GM23338 (cell line): ENCODE measurements at regions not wholly inside any gene's neighbourhood (a gene's known extent, or its start where the extent isn't known, plus 50 kb on each side); places are given as distances from the start of the nearest gene placed in this dataset.

Experiments
- ATAC-seq: fragments of 200-7000 bp; cut with Tn5 transposase; 3 replicates; pipeline ENCODE4 v1.9.1; 2020
- DNase-seq: peaks from one replicate; pipeline ENCODE4 v3.0.0-alpha.2; 2015; ENCODE audit warnings: low spot score
- H2AFZ ChIP-seq: fragments of 200-600 bp; sonication (generic); 2 replicates; pipeline ENCODE4 v1.8.0; 2016; ENCODE audit warnings: antibody characterized with exemption, mild to moderate bottlenecking, moderate library complexity
- H3F3A ChIP-seq: fragments of 200-600 bp; sonication (generic); replicated peaks from 2 replicates; pipeline ENCODE4 v1.8.0; 2017; ENCODE audit warnings: antibody characterized with exemption, mixed run types, low read depth
- H3K27ac ChIP-seq: fragments of 200-600 bp; sonication (generic); 2 replicates; pipeline ENCODE4 v1.6.1; 2016; ENCODE audit warnings: low read depth
- H3K27me3 ChIP-seq: fragments of 200-600 bp; sonication (generic); 2 replicates; pipeline ENCODE4 v1.8.0; 2016; ENCODE audit warnings: mild to moderate bottlenecking, mixed run types, moderate library complexity; ENCODE audit not compliant: insufficient read depth
- H3K36me3 ChIP-seq: fragments of 200-600 bp; sonication (generic); 2 replicates; pipeline ENCODE4 v1.8.0; 2016; ENCODE audit warnings: mild to moderate bottlenecking; ENCODE audit not compliant: insufficient read depth
- H3K4me1 ChIP-seq: fragments of 200-600 bp; sonication (generic); 2 replicates; pipeline ENCODE4 v1.8.0; 2016; ENCODE audit warnings: mild to moderate bottlenecking, moderate library complexity; ENCODE audit not compliant: insufficient read depth
- H3K4me2 ChIP-seq: fragments of 200-600 bp; sonication (generic); 2 replicates; pipeline ENCODE4 v1.7.1; 2017; ENCODE audit warnings: mixed run types
- H3K4me3 ChIP-seq: fragments of 200-600 bp; sonication (generic); 2 replicates; pipeline ENCODE4 v1.6.1; 2016; ENCODE audit warnings: mixed run types
- H3K79me2 ChIP-seq: fragments of 200-600 bp; sonication (generic); replicated peaks from 2 replicates; pipeline ENCODE4 v1.8.0; 2017; ENCODE audit warnings: mild to moderate bottlenecking; ENCODE audit not compliant: insufficient read depth
- H3K9me2 ChIP-seq: fragments of 200-600 bp; sonication (generic); 2 replicates; pipeline ENCODE4 v1.8.0; 2017; ENCODE audit not compliant: insufficient read depth
- H4K20me1 ChIP-seq: fragments of 200-600 bp; sonication (generic); replicated peaks from 2 replicates; pipeline ENCODE4 v1.8.0; 2017; ENCODE audit warnings: mild to moderate bottlenecking; ENCODE audit not compliant: insufficient read depth
- H3K27ac Mint-ChIP-seq: 2 replicates; pipeline ENCODE4 v1.8.0; 2020; ENCODE audit warnings: inconsistent platforms, mild to moderate bottlenecking, moderate library complexity, mixed read lengths
- H3K27me3 Mint-ChIP-seq: 3 replicates; pipeline ENCODE4 v1.8.0; 2022; ENCODE audit warnings: low read depth, mild to moderate bottlenecking, moderate library complexity, mixed read lengths, inconsistent platforms; ENCODE audit not compliant: insufficient read depth, poor library complexity
- H3K36me3 Mint-ChIP-seq: 3 replicates; pipeline ENCODE4 v1.8.0; 2021; ENCODE audit warnings: low read depth, mild to moderate bottlenecking, inconsistent platforms, moderate library complexity, mixed read lengths
- H3K4me1 Mint-ChIP-seq: 3 replicates; pipeline ENCODE4 v1.8.0; 2020; ENCODE audit warnings: mild to moderate bottlenecking, inconsistent platforms, mixed read lengths
- H3K4me3 Mint-ChIP-seq: 3 replicates; pipeline ENCODE4 v1.8.0; 2021; ENCODE audit warnings: moderate library complexity, mild to moderate bottlenecking, inconsistent platforms, mixed read lengths
- H3K9me3 Mint-ChIP-seq: 3 replicates; pipeline ENCODE4 v1.8.0; 2020; ENCODE audit warnings: moderate library complexity, mild to moderate bottlenecking, inconsistent platforms, mixed read lengths
- CREB1 ChIP-seq: fragments of 250-450 bp; sonication (Bioruptor Pico); IDR thresholded peaks from 2 replicates; pipeline ENCODE4 v1.5.0; 2020; ENCODE audit warnings: low read depth, mild to moderate bottlenecking, moderate library complexity
- CTCF ChIP-seq, 2 experiments: fragments of 200-600 bp in 1 of 2; sonication (generic) in 1 of 2; conservative IDR thresholded peaks; 2 replicates each; pipeline versions ENCODE4 v1.5.1 to v1.6.1; 2016 to 2017; ENCODE audit warnings: antibody characterized with exemption in 2 of 2, low read depth in 2 of 2, mild to moderate bottlenecking in 2 of 2, moderate library complexity in 1 of 2
- ETS1 ChIP-seq: IDR thresholded peaks from 2 replicates; pipeline ENCODE4 v1.6.1; 2016; ENCODE audit warnings: antibody characterized with exemption
- EZH2 ChIP-seq: fragments of 200-600 bp; sonication (generic); IDR thresholded peaks from one replicate; pipeline ENCODE4 v1.8.0; 2017; ENCODE audit warnings: antibody characterized with exemption, mild to moderate bottlenecking, low read depth; ENCODE audit not compliant: unreplicated experiment
- EZH2phosphoT487 ChIP-seq: fragments of 200-600 bp; sonication (generic); IDR thresholded peaks from one replicate; pipeline ENCODE4 v1.8.1; 2018; ENCODE audit warnings: antibody characterized with exemption; ENCODE audit not compliant: unreplicated experiment
- JUNB ChIP-seq: IDR thresholded peaks from one replicate; pipeline ENCODE4 v1.6.1; 2016; ENCODE audit warnings: antibody characterized with exemption; ENCODE audit not compliant: unreplicated experiment
- NANOG ChIP-seq: IDR thresholded peaks from 2 replicates; pipeline ENCODE4 v1.6.1; 2016; ENCODE audit warnings: antibody characterized with exemption, borderline replicate concordance
- POLR2AphosphoS5 ChIP-seq: IDR thresholded peaks from 2 replicates; pipeline ENCODE4 v1.6.1; 2016; ENCODE audit warnings: antibody characterized with exemption, low read depth
- REST ChIP-seq: IDR thresholded peaks from one replicate; pipeline ENCODE4 v1.6.1; 2018; ENCODE audit warnings: antibody characterized with exemption; ENCODE audit not compliant: unreplicated experiment
- STAT1 ChIP-seq: IDR thresholded peaks from one replicate; pipeline ENCODE4 v1.6.1; 2016; ENCODE audit warnings: antibody characterized with exemption; ENCODE audit not compliant: unreplicated experiment
- ZNF114 ChIP-seq: fragments of 250-450 bp; sonication (Bioruptor Pico); IDR thresholded peaks from 2 replicates; pipeline ENCODE4 v1.5.0; 2020; ENCODE audit warnings: mild to moderate bottlenecking, moderate library complexity
- ZNF331 ChIP-seq: fragments of 250-450 bp; sonication (Bioruptor Pico); IDR thresholded peaks from 2 replicates; pipeline ENCODE4 v1.5.0; 2020; ENCODE audit warnings: low read depth, mild to moderate bottlenecking, moderate library complexity
- ZNF462 ChIP-seq: fragments of 250-450 bp; sonication (Bioruptor Pico); IDR thresholded peaks from 2 replicates; pipeline ENCODE4 v1.5.0; 2020; ENCODE audit warnings: mild to moderate bottlenecking, moderate library complexity

GRCh38 chr20:59411589-59411988 is 111.2 kb downstream of the EDN3 start:
- Histone ChIP-seq H3K4me1 (no peaks in the 10 kb centered on the region), H3K4me3 (no peak overlapping the region), H3K36me3 (no peaks in the 10 kb centered on the region), H3K27me3 (no peaks in the 10 kb centered on the region), H3K4me2 (no peak overlapping the region), H2AFZ (no peak overlapping the region), H3K9me2 (no peaks in the 10 kb centered on the region), H3F3A (no peaks in the 10 kb centered on the region), H3K79me2 (no peaks in the 10 kb centered on the region), H3K27ac (no peak overlapping the region), H4K20me1 (no peaks in the 10 kb centered on the region)
- Mint-ChIP-seq H3K4me1 (peaks cover 5% of the 10 kb centered on the region; the same call in 1 of the 3 replicates), H3K9me3 (peaks cover 9% of the 10 kb centered on the region; the same call in 2 of the 3 replicates), H3K27me3 (peaks cover 1% of the 10 kb centered on the region), H3K4me3 (no peak overlapping the region), H3K27ac (no peak overlapping the region), H3K36me3 (no peaks in the 10 kb centered on the region)
- TF ChIP-seq CREB1 (CRISPR knock-in tag) = no peak
- no peak for TF ChIP-seq JUNB
- no peak for TF ChIP-seq ZNF114 (CRISPR knock-in tag)
- TF ChIP-seq EZH2 = no peak
- no peak for TF ChIP-seq ZNF462 (CRISPR knock-in tag)
- TF ChIP-seq POLR2AphosphoS5 = no peak
- TF ChIP-seq REST = no peak
- no peak for TF ChIP-seq ETS1
- no peak for TF ChIP-seq STAT1
- TF ChIP-seq EZH2phosphoT487 = no peak
- TF ChIP-seq NANOG = no peak
- no peak for TF ChIP-seq ZNF331 (CRISPR knock-in tag)
- no peak for TF ChIP-seq CTCF (conservative IDR thresholded peaks at IDR 0.05; ENCODE audit: low read depth in 2 of 2)
- ATAC-seq (no peak), DNase-seq (no peak)
